GM18858 (cell line): ENCODE measurements at regions not wholly inside any gene's neighbourhood (a gene's known extent, or its start where the extent isn't known, plus 50 kb on each side); places are given as distances from the start of the nearest gene placed in this dataset.

Source experiments
- ATAC-seq: cut with Tn5 transposase; IDR thresholded peaks from one replicate; pipeline ENCODE4 v1.9.1; 2021; ENCODE audit not compliant: unreplicated experiment

GRCh38 chr9:13719446-13719845 lies 440.0 kb upstream of the MPDZ start:
- no peak for ATAC-seq

GRCh38 chr9:13718539-13718938 lies 439.0 kb upstream of the MPDZ start:
- no peak for ATAC-seq

- no peak for ATAC-seq
These were observed 438.6 kb upstream of the MPDZ start for GRCh38 chr9:13718086-13718485.

- ATAC-seq: no peak
These were observed 438.0 kb upstream of the MPDZ start for GRCh38 chr9:13717322-13718054.

- no peak for ATAC-seq
These were observed 437.3 kb upstream of the MPDZ start for GRCh38 chr9:13716601-13717321.

- no peak for ATAC-seq
These were observed 436.6 kb upstream of the MPDZ start for GRCh38 chr9:13716090-13716489.

GRCh38 chr9:13715430-13715829 lies 435.9 kb upstream of the MPDZ start:
- no peak for ATAC-seq

- no peak for ATAC-seq
These were observed 428.4 kb upstream of the MPDZ start for GRCh38 chr9:13707612-13708576.

GRCh38 chr9:13705918-13706317 lies 426.4 kb upstream of the MPDZ start:
- ATAC-seq: no peak

GRCh38 chr9:13705373-13705772 lies 425.9 kb upstream of the MPDZ start:
- ATAC-seq: no peak

- no peak for ATAC-seq
These were observed 411.1 kb upstream of the MPDZ start for GRCh38 chr9:13690595-13690994.

GRCh38 chr9:13689925-13690324 lies 410.4 kb upstream of the MPDZ start:
- ATAC-seq: no peak

GRCh38 chr9:13688990-13689600 lies 409.6 kb upstream of the MPDZ start:
- ATAC-seq: no peak

GRCh38 chr9:13688223-13688989 lies 408.9 kb upstream of the MPDZ start:
- no peak for ATAC-seq

GRCh38 chr9:13684656-13685055 lies 405.2 kb upstream of the MPDZ start:
- ATAC-seq: no peak

GRCh38 chr9:13677801-13678200 lies 398.3 kb upstream of the MPDZ start:
- ATAC-seq: no peak

GRCh38 chr9:13675638-13676000 lies 396.1 kb upstream of the MPDZ start:
- ATAC-seq: no peak

GRCh38 chr9:13674926-13675637 lies 395.6 kb upstream of the MPDZ start:
- ATAC-seq: no peak

- ATAC-seq: no peak
These were observed 393.9 kb upstream of the MPDZ start for GRCh38 chr9:13673348-13673747.
